ENCODE measurements at regions not wholly inside any gene's neighbourhood (a gene's known extent, or its start where the extent isn't known, plus 50 kb on each side); places are given as distances from the start of the nearest gene placed in this dataset.

GRCh38 chr11:81432333-81432732 lies 1301.3 kb downstream of the FAM181B start:
- Histone ChIP-seq H3K36me3 (ENCODE audit: control insufficient read depth in 4 of 4, insufficient read depth in 3 of 4, low read depth in 1 of 4, low read length in 3 of 4) (no peaks in the 10 kb centered on the region), H3K9me3 (ENCODE audit: control insufficient read depth in 4 of 4, low read length in 3 of 4) (no peaks in the 10 kb centered on the region), H3K4me3 (ENCODE audit: low read depth in 1 of 3, low read length in 3 of 3) (no peak overlapping the region), H3K4me1 (ENCODE audit: control insufficient read depth in 4 of 4, insufficient read depth in 4 of 4, low read length in 3 of 4) (no peaks in the 10 kb centered on the region), H3K27ac (ENCODE audit: low read depth in 1 of 2, low read length in 2 of 2) (no peak overlapping the region), H3K9ac (ENCODE audit: low read depth in 1 of 2, low read length in 2 of 2) (no peak overlapping the region), H3K27me3 (ENCODE audit: control insufficient read depth in 4 of 4, insufficient read depth in 4 of 4, low read length in 3 of 4) (no peaks in the 10 kb centered on the region)
- TF ChIP-seq EGR1 (IDR thresholded peaks at IDR 0.05; ENCODE audit: low read depth in 2 of 2), result no peak
- DNase-seq (ENCODE audit: low spot score), result no peak
- WGBS, result 95% methylated on average over 1 of the region's 1 CpG

DNA sequence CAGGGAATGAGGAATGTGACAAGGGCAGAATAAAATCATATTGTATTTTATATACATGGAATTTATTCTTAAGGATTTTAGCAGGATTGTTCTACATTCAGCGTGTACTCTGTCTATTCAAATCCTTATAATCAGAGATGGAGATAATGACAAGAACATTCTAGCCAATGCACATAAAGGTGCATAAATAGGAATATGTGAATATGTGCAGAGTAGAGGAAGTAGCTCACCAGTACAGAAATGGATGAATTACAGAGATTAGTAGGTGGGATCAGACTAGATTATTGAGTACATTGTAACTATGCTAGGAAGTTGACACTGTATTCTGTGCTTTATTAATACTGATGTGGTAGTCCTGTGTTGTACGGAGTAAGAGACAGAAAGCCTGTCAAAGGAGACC lies 1308.8 kb downstream of the FAM181B start:
- WGBS, result 92% methylated on average over 2 of the region's 2 CpGs

More for the DNA sequence above, 1308.8 kb downstream of the FAM181B start:
- no peaks in the 10 kb centered on the region for H3K27me3 ChIP-seq (ENCODE audit: control insufficient read depth in 4 of 4, insufficient read depth in 4 of 4, low read length in 3 of 4)
- no peak overlapping the region for H3K27ac ChIP-seq (ENCODE audit: low read depth in 1 of 2, low read length in 2 of 2)
- H3K9me3 ChIP-seq (ENCODE audit: control insufficient read depth in 4 of 4, low read length in 3 of 4), result no peaks in the 10 kb centered on the region
- TF ChIP-seq RXRA (IDR thresholded peaks at IDR 0.05), result no peak
- no peak for TF ChIP-seq HNF4A (conservative IDR thresholded peaks at IDR 0.05)
- no peak for TF ChIP-seq JUND (IDR thresholded peaks at IDR 0.05)
- TF ChIP-seq NR2F2 (IDR thresholded peaks at IDR 0.05), result no peak
- TF ChIP-seq, protein P1, sequence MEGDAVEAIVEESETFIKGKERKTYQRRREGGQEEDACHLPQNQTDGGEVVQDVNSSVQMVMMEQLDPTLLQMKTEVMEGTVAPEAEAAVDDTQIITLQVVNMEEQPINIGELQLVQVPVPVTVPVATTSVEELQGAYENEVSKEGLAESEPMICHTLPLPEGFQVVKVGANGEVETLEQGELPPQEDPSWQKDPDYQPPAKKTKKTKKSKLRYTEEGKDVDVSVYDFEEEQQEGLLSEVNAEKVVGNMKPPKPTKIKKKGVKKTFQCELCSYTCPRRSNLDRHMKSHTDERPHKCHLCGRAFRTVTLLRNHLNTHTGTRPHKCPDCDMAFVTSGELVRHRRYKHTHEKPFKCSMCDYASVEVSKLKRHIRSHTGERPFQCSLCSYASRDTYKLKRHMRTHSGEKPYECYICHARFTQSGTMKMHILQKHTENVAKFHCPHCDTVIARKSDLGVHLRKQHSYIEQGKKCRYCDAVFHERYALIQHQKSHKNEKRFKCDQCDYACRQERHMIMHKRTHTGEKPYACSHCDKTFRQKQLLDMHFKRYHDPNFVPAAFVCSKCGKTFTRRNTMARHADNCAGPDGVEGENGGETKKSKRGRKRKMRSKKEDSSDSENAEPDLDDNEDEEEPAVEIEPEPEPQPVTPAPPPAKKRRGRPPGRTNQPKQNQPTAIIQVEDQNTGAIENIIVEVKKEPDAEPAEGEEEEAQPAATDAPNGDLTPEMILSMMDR (IDR thresholded peaks at IDR 0.05; ENCODE audit: low read depth, low read length, missing input control), result no peak
- TF ChIP-seq FOXA1 (IDR thresholded peaks at IDR 0.05), result no peak
- TF ChIP-seq FOXA2 (IDR thresholded peaks at IDR 0.05), result no peak
- TF ChIP-seq SP1 (IDR thresholded peaks at IDR 0.05), result no peak
- TF ChIP-seq HNF4G (IDR thresholded peaks at IDR 0.05), result no peak
- no peak for TF ChIP-seq TAF1 (conservative IDR thresholded peaks at IDR 0.05)
- TF ChIP-seq REST (IDR thresholded peaks at IDR 0.05), result no peak
- no peak for TF ChIP-seq ATF3 (IDR thresholded peaks at IDR 0.05)
- H3K4me3 ChIP-seq (ENCODE audit: low read depth in 1 of 3, low read length in 3 of 3), result no peak overlapping the region
- no peaks in the 10 kb centered on the region for H3K4me1 ChIP-seq (ENCODE audit: control insufficient read depth in 4 of 4, insufficient read depth in 4 of 4, low read length in 3 of 4)
- DNase-seq (ENCODE audit: low spot score), result no peak
- H3K9ac ChIP-seq (ENCODE audit: low read depth in 1 of 2, low read length in 2 of 2), result no peak overlapping the region
- no peaks in the 10 kb centered on the region for H3K36me3 ChIP-seq (ENCODE audit: control insufficient read depth in 4 of 4, insufficient read depth in 3 of 4, low read depth in 1 of 4, low read length in 3 of 4)

All from liver (tissue), 8 donors.